ENCODE measurements at regions not wholly inside any gene's neighbourhood (a gene's known extent, or its start where the extent isn't known, plus 50 kb on each side); places are given as distances from the start of the nearest gene placed in this dataset.
"Not testable (repeated sequence)": the region's sequence is repeated elsewhere in the genome, so short reads cannot be mapped to it uniquely, and the experiment has no call there.

- no peak for FAIRE-seq
Measured at GRCh38 chr2:144922519-144922918, 402.6 kb upstream of the ZEB2 start.

GRCh38 chr2:144920755-144921530, 401.0 kb upstream of the ZEB2 start:
- no peak for FAIRE-seq

GRCh38 chr2:144914622-144915318, 394.9 kb upstream of the ZEB2 start:
- no peak for FAIRE-seq

- no peak for FAIRE-seq
Measured at GRCh38 chr2:144914113-144914512, 394.2 kb upstream of the ZEB2 start.

- FAIRE-seq: no peak
Measured at GRCh38 chr2:144912206-144912605, 392.3 kb upstream of the ZEB2 start.

- FAIRE-seq: no peak
Measured at GRCh38 chr2:144905956-144906355, 386.0 kb upstream of the ZEB2 start.

GRCh38 chr2:144904612-144905011, 384.7 kb upstream of the ZEB2 start:
- FAIRE-seq: no peak

- not testable (repeated sequence) for FAIRE-seq
Measured at GRCh38 chr2:144903045-144903444, 383.1 kb upstream of the ZEB2 start.

- FAIRE-seq: not testable (repeated sequence)
Measured at GRCh38 chr2:144901386-144901785, 381.5 kb upstream of the ZEB2 start.

- FAIRE-seq: no peak
Measured at GRCh38 chr2:144896341-144896740, 376.4 kb upstream of the ZEB2 start.

GRCh38 chr2:144894612-144895599, 375.0 kb upstream of the ZEB2 start:
- FAIRE-seq: no peak

- no peak for FAIRE-seq
Measured at GRCh38 chr2:144893464-144893863, 373.5 kb upstream of the ZEB2 start.

GRCh38 chr2:144890828-144891227, 370.9 kb upstream of the ZEB2 start:
- no peak for FAIRE-seq

- FAIRE-seq: no peak
Measured at GRCh38 chr2:144889348-144889747, 369.4 kb upstream of the ZEB2 start.

GRCh38 chr2:144886862-144887261, 366.9 kb upstream of the ZEB2 start:
- no peak for FAIRE-seq

- no peak for FAIRE-seq
Measured at GRCh38 chr2:144877893-144878292, 358.0 kb upstream of the ZEB2 start.

- no peak for FAIRE-seq
Measured at GRCh38 chr2:144876013-144876412, 356.1 kb upstream of the ZEB2 start.

- FAIRE-seq: no peak
Measured at GRCh38 chr2:144875290-144875969, 355.5 kb upstream of the ZEB2 start.

GRCh38 chr2:144865670-144866069, 345.8 kb upstream of the ZEB2 start:
- no peak for FAIRE-seq

- no peak for FAIRE-seq
Measured at GRCh38 chr2:144859716-144860115, 339.8 kb upstream of the ZEB2 start.

- FAIRE-seq: no peak
Measured at GRCh38 chr2:144858211-144858610, 338.3 kb upstream of the ZEB2 start.

GRCh38 chr2:144854596-144854995, 334.7 kb upstream of the ZEB2 start:
- FAIRE-seq: no peak

- no peak for FAIRE-seq
Measured at GRCh38 chr2:144849612-144850011, 329.7 kb upstream of the ZEB2 start.

Measured in islet of Langerhans (tissue), 1 donor.